ENCODE measurements at regions not wholly inside any gene's neighbourhood (a gene's known extent, or its start where the extent isn't known, plus 50 kb on each side); places are given as distances from the start of the nearest gene placed in this dataset.

GRCh38 chr3:154953538-154953937, 126.6 kb upstream of the MME start:
- Histone ChIP-seq H2BK5ac (ENCODE audit: low read length) (no peak overlapping the region), H3K4me2 (ENCODE audit: insufficient read depth, low read length, poor library complexity, severe bottlenecking) (no peak overlapping the region), H3K4me3 (ENCODE audit: low read length in 2 of 2) (no peak overlapping the region)

GRCh38 chr3:154952553-154952952, 127.6 kb upstream of the MME start:
- Histone ChIP-seq H2BK12ac (ENCODE audit: low read length) (no peak overlapping the region), H3K4me1 (ENCODE audit: control insufficient read depth in 2 of 2, insufficient read depth in 1 of 2, low read depth in 1 of 2, low read length in 2 of 2) (peaks cover 0 to 2% of the 10 kb centered on the region in 2 donors), H3K14ac (ENCODE audit: low read length) (no peak overlapping the region), H2BK120ac (ENCODE audit: low read depth, low read length) (no peak overlapping the region), H2AFZ (ENCODE audit: low read length) (no peak overlapping the region), H3K23ac (ENCODE audit: low read depth, low read length, poor library complexity) (no peak overlapping the region), H2BK15ac (ENCODE audit: low read length) (no peak overlapping the region), H3K4me3 (ENCODE audit: low read length in 2 of 2) (no peak overlapping the region), H3K18ac (ENCODE audit: low read length) (no peak overlapping the region), H3K4ac (ENCODE audit: low read length) (no peak overlapping the region), H2BK5ac (ENCODE audit: low read length) (no peak overlapping the region), H3K9ac (ENCODE audit: low read depth, low read length, poor library complexity) (no peak overlapping the region), H3K9me3 (replicated peaks in 1 of 2; ENCODE audit: control insufficient read depth in 2 of 2, insufficient read depth in 1 of 2, low read depth in 1 of 2, low read length in 2 of 2) (no peaks in the 10 kb centered on the region), H3K36me3 (replicated peaks in 1 of 2; ENCODE audit: control insufficient read depth in 2 of 2, insufficient read depth in 2 of 2, low read length in 2 of 2) (no peaks in the 10 kb centered on the region), H3K79me1 (ENCODE audit: low read depth, low read length) (no peaks in the 10 kb centered on the region), H3K4me2 (ENCODE audit: insufficient read depth, low read length, poor library complexity, severe bottlenecking) (no peak overlapping the region), H2AK5ac (ENCODE audit: low read depth, low read length) (no peak overlapping the region), H4K8ac (ENCODE audit: low read depth, low read length) (no peak overlapping the region), H3K27ac (replicated peaks; ENCODE audit: low read length) (no peak overlapping the region), H4K91ac (ENCODE audit: low read depth, low read length, poor library complexity) (no peak overlapping the region), H3K27me3 (ENCODE audit: control insufficient read depth in 3 of 3, insufficient read depth in 3 of 3, low read depth in 1 of 3, low read length in 3 of 3) (no peaks in the 10 kb centered on the region)
- WGBS, 2 donors (ENCODE audit: extremely low coverage in 2 of 2, insufficient read length in 2 of 2, insufficient replicate concordance in 1 of 2), result no CpG with 5 or more reads among the region's 6 CpGs
- DNase-seq (ENCODE audit: low spot score), result no peak

More at GRCh38 chr3:154953538-154953937, 126.6 kb upstream of the MME start:
- Histone ChIP-seq H3K9me3 (replicated peaks in 1 of 2; ENCODE audit: control insufficient read depth in 2 of 2, insufficient read depth in 1 of 2, low read depth in 1 of 2, low read length in 2 of 2) (no peaks in the 10 kb centered on the region), H3K23ac (ENCODE audit: low read depth, low read length, poor library complexity) (no peak overlapping the region), H3K4me1 (ENCODE audit: control insufficient read depth in 2 of 2, insufficient read depth in 1 of 2, low read depth in 1 of 2, low read length in 2 of 2) (peaks cover 0 to 2% of the 10 kb centered on the region in 2 donors), H3K27me3 (ENCODE audit: control insufficient read depth in 3 of 3, insufficient read depth in 3 of 3, low read depth in 1 of 3, low read length in 3 of 3) (no peaks in the 10 kb centered on the region), H3K14ac (ENCODE audit: low read length) (no peak overlapping the region), H3K79me1 (ENCODE audit: low read depth, low read length) (no peaks in the 10 kb centered on the region), H2AFZ (ENCODE audit: low read length) (no peak overlapping the region), H2BK120ac (ENCODE audit: low read depth, low read length) (no peak overlapping the region), H2BK12ac (ENCODE audit: low read length) (no peak overlapping the region), H3K9ac (ENCODE audit: low read depth, low read length, poor library complexity) (no peak overlapping the region), H4K91ac (ENCODE audit: low read depth, low read length, poor library complexity) (no peak overlapping the region), H2BK15ac (ENCODE audit: low read length) (no peak overlapping the region), H2AK5ac (ENCODE audit: low read depth, low read length) (no peak overlapping the region), H3K18ac (ENCODE audit: low read length) (no peak overlapping the region), H4K8ac (ENCODE audit: low read depth, low read length) (no peak overlapping the region), H3K36me3 (replicated peaks in 1 of 2; ENCODE audit: control insufficient read depth in 2 of 2, insufficient read depth in 2 of 2, low read length in 2 of 2) (no peaks in the 10 kb centered on the region), H3K27ac (replicated peaks; ENCODE audit: low read length) (no peak overlapping the region), H3K4ac (ENCODE audit: low read length) (no peak overlapping the region)
- WGBS, 2 donors (ENCODE audit: extremely low coverage in 2 of 2, insufficient read length in 2 of 2, insufficient replicate concordance in 1 of 2), result no CpG with 5 or more reads among the region's 3 CpGs
- DNase-seq (ENCODE audit: low spot score), result no peak

GRCh38 chr3:154943981-154944380, 136.1 kb upstream of the MME start:
- no peaks in the 10 kb centered on the region for H3K4me1 ChIP-seq (ENCODE audit: control insufficient read depth in 2 of 2, insufficient read depth in 1 of 2, low read depth in 1 of 2, low read length in 2 of 2)
- WGBS, 2 donors (ENCODE audit: extremely low coverage in 2 of 2, insufficient read length in 2 of 2, insufficient replicate concordance in 1 of 2), result no CpG with 5 or more reads among the region's 2 CpGs
- no peak overlapping the region for H2BK120ac ChIP-seq (ENCODE audit: low read depth, low read length)
- no peak overlapping the region for H3K18ac ChIP-seq (ENCODE audit: low read length)
- no peak overlapping the region for H2BK12ac ChIP-seq (ENCODE audit: low read length)
- no peaks in the 10 kb centered on the region for H3K9me3 ChIP-seq (replicated peaks in 1 of 2; ENCODE audit: control insufficient read depth in 2 of 2, insufficient read depth in 1 of 2, low read depth in 1 of 2, low read length in 2 of 2)
- no peak overlapping the region for H2BK5ac ChIP-seq (ENCODE audit: low read length)
- H4K91ac ChIP-seq (ENCODE audit: low read depth, low read length, poor library complexity), result no peak overlapping the region
- H3K4me3 ChIP-seq (ENCODE audit: low read length in 2 of 2), result no peak overlapping the region
- no peak overlapping the region for H3K14ac ChIP-seq (ENCODE audit: low read length)
- H2BK15ac ChIP-seq (ENCODE audit: low read length), result no peak overlapping the region
- H3K27me3 ChIP-seq (ENCODE audit: control insufficient read depth in 3 of 3, insufficient read depth in 3 of 3, low read depth in 1 of 3, low read length in 3 of 3), result no peaks in the 10 kb centered on the region
- no peak overlapping the region for H2AFZ ChIP-seq (ENCODE audit: low read length)
- no peaks in the 10 kb centered on the region for H3K36me3 ChIP-seq (replicated peaks in 1 of 2; ENCODE audit: control insufficient read depth in 2 of 2, insufficient read depth in 2 of 2, low read length in 2 of 2)
- H3K4ac ChIP-seq (ENCODE audit: low read length), result no peak overlapping the region
- H2AK5ac ChIP-seq (ENCODE audit: low read depth, low read length), result no peak overlapping the region
- no peak overlapping the region for H3K9ac ChIP-seq (ENCODE audit: low read depth, low read length, poor library complexity)
- no peak for DNase-seq (ENCODE audit: low spot score)
- no peak overlapping the region for H4K8ac ChIP-seq (ENCODE audit: low read depth, low read length)
- no peaks in the 10 kb centered on the region for H3K79me1 ChIP-seq (ENCODE audit: low read depth, low read length)
- no peak overlapping the region for H3K27ac ChIP-seq (replicated peaks; ENCODE audit: low read length)
- H3K4me2 ChIP-seq (ENCODE audit: insufficient read depth, low read length, poor library complexity, severe bottlenecking), result no peak overlapping the region
- no peak overlapping the region for H3K23ac ChIP-seq (ENCODE audit: low read depth, low read length, poor library complexity)

- Histone ChIP-seq H2BK12ac (ENCODE audit: low read length) (no peak overlapping the region), H3K4me3 (ENCODE audit: low read length in 2 of 2) (no peak overlapping the region), H4K8ac (ENCODE audit: low read depth, low read length) (no peak overlapping the region), H2BK15ac (ENCODE audit: low read length) (no peak overlapping the region), H3K36me3 (replicated peaks in 1 of 2; ENCODE audit: control insufficient read depth in 2 of 2, insufficient read depth in 2 of 2, low read length in 2 of 2) (no peaks in the 10 kb centered on the region), H3K23ac (ENCODE audit: low read depth, low read length, poor library complexity) (no peak overlapping the region), H3K79me1 (ENCODE audit: low read depth, low read length) (no peaks in the 10 kb centered on the region), H2BK120ac (ENCODE audit: low read depth, low read length) (no peak overlapping the region), H3K9me3 (replicated peaks in 1 of 2; ENCODE audit: control insufficient read depth in 2 of 2, insufficient read depth in 1 of 2, low read depth in 1 of 2, low read length in 2 of 2) (no peaks in the 10 kb centered on the region), H3K4ac (ENCODE audit: low read length) (no peak overlapping the region), H3K4me1 (ENCODE audit: control insufficient read depth in 2 of 2, insufficient read depth in 1 of 2, low read depth in 1 of 2, low read length in 2 of 2) (no peaks in the 10 kb centered on the region), H3K14ac (ENCODE audit: low read length) (no peak overlapping the region), H3K4me2 (ENCODE audit: insufficient read depth, low read length, poor library complexity, severe bottlenecking) (no peak overlapping the region), H3K9ac (ENCODE audit: low read depth, low read length, poor library complexity) (no peak overlapping the region), H3K18ac (ENCODE audit: low read length) (no peak overlapping the region), H3K27ac (replicated peaks; ENCODE audit: low read length) (no peak overlapping the region), H2AK5ac (ENCODE audit: low read depth, low read length) (no peak overlapping the region), H3K27me3 (ENCODE audit: control insufficient read depth in 3 of 3, insufficient read depth in 3 of 3, low read depth in 1 of 3, low read length in 3 of 3) (no peaks in the 10 kb centered on the region), H4K91ac (ENCODE audit: low read depth, low read length, poor library complexity) (no peak overlapping the region), H2AFZ (ENCODE audit: low read length) (no peak overlapping the region), H2BK5ac (ENCODE audit: low read length) (no peak overlapping the region)
- DNase-seq (ENCODE audit: low spot score), result no peak
Measured at GRCh38 chr3:154942827-154943226, 137.3 kb upstream of the MME start.
